UCSD-AML1 (cell line): ENCODE measurements at regions not wholly inside any gene's neighbourhood (a gene's known extent, or its start where the extent isn't known, plus 50 kb on each side); places are given as distances from the start of the nearest gene placed in this dataset.
"Not testable (repeated sequence)": the region's sequence is repeated elsewhere in the genome, so short reads cannot be mapped to it uniquely, and the experiment has no call there.

Experiments used
- DNase-seq: peaks from one replicate; lab custom pipeline; 2025; ENCODE audit not compliant: unreplicated experiment; lab: John Stamatoyannopoulos, UW

- DNase-seq: no peak
Observed at GRCh38 chr4:3634894-3635820, 102.9 kb upstream of the LRPAP1 start.

- no peak for DNase-seq
Observed at GRCh38 chr4:3634281-3634857, 102.1 kb upstream of the LRPAP1 start.

GRCh38 chr4:3633277-3633676, 101.1 kb upstream of the LRPAP1 start:
- not testable (repeated sequence) for DNase-seq

- not testable (repeated sequence) for DNase-seq
Observed at GRCh38 chr4:3632794-3633193, 100.6 kb upstream of the LRPAP1 start.

- DNase-seq: not testable (repeated sequence)
Observed at GRCh38 chr4:3631544-3632266, 99.5 kb upstream of the LRPAP1 start.

GRCh38 chr4:3630598-3631543, 98.6 kb upstream of the LRPAP1 start:
- no peak for DNase-seq

GRCh38 chr4:3630136-3630597, 97.9 kb upstream of the LRPAP1 start:
- DNase-seq: no peak

- no peak for DNase-seq
Observed at GRCh38 chr4:3629665-3630064, 97.4 kb upstream of the LRPAP1 start.

- DNase-seq: not testable (repeated sequence)
Observed at GRCh38 chr4:3629176-3629575, 97.0 kb upstream of the LRPAP1 start.

- DNase-seq: no peak
Observed at GRCh38 chr4:3628868-3629175, 96.6 kb upstream of the LRPAP1 start.

GRCh38 chr4:3627967-3628867, 96.0 kb upstream of the LRPAP1 start:
- not testable (repeated sequence) for DNase-seq

GRCh38 chr4:3627456-3627855, 95.2 kb upstream of the LRPAP1 start:
- not testable (repeated sequence) for DNase-seq

- DNase-seq: not testable (repeated sequence)
Observed at GRCh38 chr4:3626131-3626884, 94.1 kb upstream of the LRPAP1 start.

- not testable (repeated sequence) for DNase-seq
Observed at GRCh38 chr4:3625286-3625875, 93.2 kb upstream of the LRPAP1 start.

- DNase-seq: not testable (repeated sequence)
Observed at GRCh38 chr4:3623809-3624329, 91.6 kb upstream of the LRPAP1 start.

GRCh38 chr4:3623106-3623505, 90.9 kb upstream of the LRPAP1 start:
- DNase-seq: no peak

- not testable (repeated sequence) for DNase-seq
Observed at GRCh38 chr4:3620365-3620764, 88.1 kb upstream of the LRPAP1 start.

GRCh38 chr4:3619698-3620097, 87.5 kb upstream of the LRPAP1 start:
- not testable (repeated sequence) for DNase-seq
